Large intestine (tissue), 3 donors: ENCODE measurements at regions not wholly inside any gene's neighbourhood (a gene's known extent, or its start where the extent isn't known, plus 50 kb on each side); places are given as distances from the start of the nearest gene placed in this dataset.
"Not testable (repeated sequence)": the region's sequence is repeated elsewhere in the genome, so short reads cannot be mapped to it uniquely, and the experiment has no call there.

Experiments
- DNase-seq, 2 donors: peaks; one replicate each; pipeline versions ENCODE4 v3.0.0 to v3.0.0-alpha.2; 2013
- H3K27ac ChIP-seq: one replicate; pipeline ENCODE4 v1.5.1; 2013; ENCODE audit warnings: low read length
- H3K27me3 ChIP-seq: 2 replicates; pipeline ENCODE4 v1.6.1; 2013; ENCODE audit warnings: low read length; ENCODE audit not compliant: control insufficient read depth, insufficient read depth
- H3K36me3 ChIP-seq: 2 replicates; pipeline ENCODE4 v1.6.1; 2013; ENCODE audit warnings: low read length; ENCODE audit not compliant: control insufficient read depth, insufficient read depth
- H3K4me1 ChIP-seq: one replicate; pipeline ENCODE4 v1.6.1; 2013; ENCODE audit warnings: low read length; ENCODE audit not compliant: control insufficient read depth, insufficient read depth
- H3K4me3 ChIP-seq: one replicate; pipeline ENCODE4 v1.5.1; 2013; ENCODE audit warnings: low read length
- H3K9me3 ChIP-seq: one replicate; pipeline ENCODE4 v1.6.1; 2013; ENCODE audit warnings: mild to moderate bottlenecking, low read depth, low read length, moderate library complexity; ENCODE audit not compliant: control insufficient read depth
- WGBS: methylation state at CpG from one replicate; pipeline ENCODE4 v1.1.5; 2013; ENCODE audit warnings: low lambda C conversion rate; ENCODE audit not compliant: insufficient coverage; 5-methylcytosine and 5-hydroxymethylcytosine counted together

DNA sequence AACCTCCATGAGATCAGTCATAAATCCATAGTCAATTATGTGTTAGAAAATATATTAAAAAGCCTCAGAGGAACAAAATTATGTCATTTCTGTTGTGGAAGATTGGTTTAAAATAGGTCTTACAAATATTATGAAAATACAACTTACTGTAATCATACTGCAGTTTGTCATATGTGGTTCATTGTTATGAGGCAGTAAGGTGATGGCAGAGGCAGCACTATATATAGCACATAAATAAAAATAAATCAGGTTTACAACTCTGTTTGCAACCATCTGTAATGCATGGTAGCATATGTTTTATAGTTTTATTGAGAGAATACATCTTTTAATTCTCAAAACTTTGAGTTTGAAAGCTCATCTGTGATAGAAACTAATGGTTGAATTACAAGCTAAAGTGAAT is 651.4 kb downstream of the PCDH11X start:
- not testable (repeated sequence) for H3K4me3 ChIP-seq, H3K4me1 ChIP-seq, DNase-seq, H3K36me3 ChIP-seq, H3K27me3 ChIP-seq, H3K9me3 ChIP-seq, H3K27ac ChIP-seq

DNA sequence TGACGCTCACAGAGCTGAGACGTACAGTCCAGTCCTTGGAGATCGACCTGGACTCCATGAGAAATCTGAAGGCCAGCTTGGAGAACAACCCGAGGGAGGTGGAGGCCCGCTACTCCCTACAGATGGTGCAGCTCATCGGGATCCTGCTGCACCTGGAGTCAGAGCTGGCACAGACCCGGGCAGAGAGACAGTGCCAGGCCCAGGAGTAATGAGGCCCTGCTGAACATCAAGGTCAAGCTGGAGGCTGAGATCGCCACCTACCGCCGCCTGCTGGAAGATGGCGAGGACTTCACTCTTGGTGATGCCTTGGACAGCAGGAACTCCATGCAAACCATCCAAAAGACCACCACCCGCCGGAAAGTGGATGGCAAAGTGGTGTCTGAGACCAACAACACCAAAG is 681.4 kb downstream of the PCDH11X start:
- not testable (repeated sequence) for DNase-seq
- no CpG with 5 or more reads among the region's 13 CpGs for WGBS

DNA sequence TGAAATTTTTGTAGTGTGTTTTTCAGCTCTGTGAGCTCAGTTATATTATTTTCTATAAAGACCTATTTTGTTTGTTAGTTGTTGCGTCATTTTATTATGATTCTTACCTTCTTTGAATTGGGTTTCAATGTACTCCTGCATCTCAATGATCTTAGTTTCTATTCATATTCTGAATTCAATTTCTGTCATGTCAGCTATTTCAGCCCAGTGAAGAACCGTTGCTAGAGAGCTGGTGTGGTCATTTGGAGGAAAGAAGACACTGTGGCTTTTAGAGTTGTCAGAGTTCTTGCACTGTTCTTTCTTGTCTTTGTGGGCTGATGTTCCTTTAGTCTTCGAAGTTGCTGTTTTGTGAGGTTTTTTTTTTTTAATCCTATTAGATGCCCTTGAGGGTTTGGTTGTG is 701.0 kb downstream of the PCDH11X start:
- H3K4me1 ChIP-seq, DNase-seq, H3K36me3 ChIP-seq, H3K9me3 ChIP-seq, H3K27me3 ChIP-seq, H3K27ac ChIP-seq, H3K4me3 ChIP-seq: not testable (repeated sequence)
- WGBS: no CpG with 5 or more reads among the region's 3 CpGs

More for the DNA sequence above, 681.4 kb downstream of the PCDH11X start:
- not testable (repeated sequence) for H3K27ac ChIP-seq, H3K9me3 ChIP-seq, H3K4me3 ChIP-seq, H3K4me1 ChIP-seq, H3K36me3 ChIP-seq, H3K27me3 ChIP-seq

DNA sequence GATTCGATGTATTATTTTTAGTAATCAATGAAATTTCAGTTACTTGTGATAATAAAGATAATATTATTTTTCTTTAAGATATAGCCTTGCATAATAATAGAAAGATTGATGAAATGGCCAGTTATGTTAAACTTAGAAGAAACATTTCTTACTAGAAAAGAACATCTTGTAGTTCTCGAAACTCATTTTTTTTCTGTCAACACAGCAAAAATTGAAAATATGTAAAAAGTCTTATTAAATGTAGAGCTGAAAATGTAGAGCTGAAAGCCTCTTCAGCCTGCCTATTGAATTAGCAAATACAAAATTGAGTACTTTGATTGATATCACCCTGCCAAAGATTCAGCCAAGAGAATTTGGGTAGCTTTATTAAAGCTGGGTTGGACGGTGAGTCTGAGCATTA is 706.3 kb downstream of the PCDH11X start:
- not testable (repeated sequence) for H3K36me3 ChIP-seq, H3K27ac ChIP-seq, H3K9me3 ChIP-seq, H3K27me3 ChIP-seq, H3K4me1 ChIP-seq, H3K4me3 ChIP-seq, DNase-seq
- no CpG with 5 or more reads among the region's 3 CpGs for WGBS

DNA sequence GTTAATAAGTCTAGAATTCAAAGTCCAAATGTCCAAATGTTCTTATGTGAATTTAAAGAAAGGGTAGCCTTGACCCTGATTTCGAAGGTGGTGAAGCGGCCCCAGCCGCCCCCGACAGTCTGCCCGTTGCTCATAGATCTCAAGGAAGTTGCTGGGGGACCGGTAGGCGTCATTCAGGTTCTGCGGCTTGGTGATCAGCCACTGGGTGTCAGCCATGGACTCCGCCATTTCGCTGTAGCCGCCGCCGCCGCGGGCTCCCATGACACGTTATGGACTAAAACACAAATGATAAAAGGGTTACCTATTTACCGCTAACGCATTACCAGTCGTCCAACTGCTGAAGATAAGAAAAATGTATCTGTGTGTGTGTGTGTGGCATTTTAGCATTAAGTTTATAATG is 736.1 kb downstream of the PCDH11X start:
- H3K4me1 ChIP-seq, DNase-seq, H3K4me3 ChIP-seq, H3K9me3 ChIP-seq, H3K27ac ChIP-seq, H3K36me3 ChIP-seq, H3K27me3 ChIP-seq: not testable (repeated sequence)
- no CpG with 5 or more reads among the region's 19 CpGs for WGBS

DNA sequence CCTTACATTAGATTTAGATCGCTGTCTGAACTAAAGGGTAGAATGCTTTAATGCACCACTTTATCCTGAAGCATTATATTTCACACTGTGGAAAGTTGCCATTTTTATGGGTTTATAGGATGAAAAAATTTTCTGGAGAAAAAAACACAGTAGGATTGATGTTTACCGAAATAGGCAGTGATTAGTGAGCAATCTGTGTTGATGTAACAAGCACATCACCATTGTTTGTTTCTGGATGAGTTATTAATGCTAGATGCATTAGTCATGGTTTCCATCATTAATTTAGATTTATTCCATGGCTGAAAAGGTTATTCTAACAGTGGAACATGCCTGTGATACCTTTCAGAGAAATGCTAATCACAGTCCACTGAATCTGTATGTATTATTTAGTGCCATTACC is 749.8 kb downstream of the PCDH11X start:
- H3K9me3 ChIP-seq, H3K27ac ChIP-seq, H3K27me3 ChIP-seq, DNase-seq, H3K4me3 ChIP-seq, H3K36me3 ChIP-seq, H3K4me1 ChIP-seq: not testable (repeated sequence)
- no CpG with 5 or more reads among the region's 2 CpGs for WGBS

DNA sequence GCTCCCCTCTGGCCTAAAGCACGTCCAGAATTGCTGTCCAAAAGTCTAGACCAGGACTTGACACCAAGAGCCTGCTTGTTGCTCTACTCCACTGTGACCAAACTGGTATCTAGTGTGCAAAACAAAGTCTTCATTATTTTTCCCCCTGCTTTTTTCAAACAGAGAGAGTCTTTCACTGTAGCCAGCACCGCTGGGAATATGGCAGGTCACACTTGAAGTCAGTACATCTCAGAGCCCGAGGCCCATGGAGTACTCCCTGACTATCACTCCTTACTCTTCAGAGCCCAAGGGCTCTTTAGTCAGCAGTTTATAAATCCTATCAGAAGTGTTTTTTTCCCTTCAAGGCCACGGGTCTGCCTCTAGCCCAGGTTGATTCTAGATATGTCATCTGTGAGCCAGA is 761.3 kb downstream of the PCDH11X start:
- not testable (repeated sequence) for H3K27ac ChIP-seq, H3K27me3 ChIP-seq, H3K4me3 ChIP-seq, H3K4me1 ChIP-seq, H3K36me3 ChIP-seq, DNase-seq, H3K9me3 ChIP-seq
- no CpG with 5 or more reads among the region's 4 CpGs for WGBS

DNA sequence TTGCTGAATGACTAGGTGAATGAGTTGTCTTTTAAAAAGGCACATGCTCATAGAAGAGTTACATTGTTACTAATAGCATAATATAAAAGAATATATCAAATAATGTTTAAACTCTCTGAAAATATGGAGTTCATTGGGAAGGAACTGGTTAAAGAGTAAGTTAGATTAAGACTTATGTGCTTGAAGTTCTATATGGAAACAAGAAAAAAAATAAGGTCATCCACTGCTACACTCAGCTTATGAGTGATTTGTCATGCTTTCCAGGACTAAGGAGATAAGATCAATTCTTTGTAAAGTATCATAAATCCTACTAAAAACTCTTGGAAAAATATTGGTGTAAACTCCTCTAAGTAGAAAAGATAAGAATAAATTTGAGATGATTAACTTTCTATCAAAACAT is 779.1 kb downstream of the PCDH11X start:
- H3K4me1 ChIP-seq, H3K36me3 ChIP-seq, H3K27ac ChIP-seq: not testable (repeated sequence)

DNA sequence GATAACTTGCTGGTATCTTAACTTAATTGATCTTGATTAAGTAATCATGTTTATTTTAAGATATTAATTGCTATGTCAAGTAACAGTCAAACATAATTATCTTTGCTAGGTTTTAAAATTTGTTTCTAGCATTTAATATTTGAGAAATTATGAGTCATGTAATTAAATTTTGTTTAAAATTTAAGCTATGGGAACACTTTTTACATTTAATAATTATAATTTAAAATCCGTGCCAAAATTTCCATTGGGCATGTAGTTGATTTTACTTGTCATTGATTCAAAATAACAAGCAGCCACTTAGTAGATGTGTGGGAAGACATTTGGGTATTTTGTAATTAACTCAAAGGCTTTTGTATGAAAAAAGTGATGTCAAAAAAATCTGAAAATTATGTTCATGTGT is 779.6 kb downstream of the PCDH11X start:
- H3K9me3 ChIP-seq, DNase-seq, H3K4me1 ChIP-seq, H3K4me3 ChIP-seq, H3K27me3 ChIP-seq, H3K36me3 ChIP-seq, H3K27ac ChIP-seq: not testable (repeated sequence)
- no CpG with 5 or more reads among the region's 1 CpG for WGBS

More for the DNA sequence above, 779.1 kb downstream of the PCDH11X start:
- H3K4me3 ChIP-seq, DNase-seq, H3K27me3 ChIP-seq, H3K9me3 ChIP-seq: not testable (repeated sequence)

DNA sequence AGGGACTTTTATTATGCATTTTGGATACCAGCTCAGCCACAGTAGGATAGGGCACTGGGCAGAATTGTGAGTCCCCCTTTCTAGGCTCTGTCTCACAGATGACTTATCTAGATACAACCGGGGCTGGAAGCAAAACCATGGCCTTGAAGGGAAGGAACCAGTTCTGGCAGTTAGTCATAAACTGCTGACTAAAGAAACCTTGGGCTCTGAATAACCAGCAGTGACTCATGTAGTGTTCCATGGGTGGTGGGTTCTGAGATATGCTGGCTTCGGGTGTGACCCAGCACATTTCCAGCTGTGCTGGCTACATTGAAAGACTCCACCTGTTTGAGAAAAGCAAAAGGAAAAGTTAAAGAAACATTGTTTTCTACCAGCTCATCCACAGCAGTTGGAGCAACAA is 780.9 kb downstream of the PCDH11X start:
- not testable (repeated sequence) for H3K4me1 ChIP-seq, H3K27ac ChIP-seq, H3K9me3 ChIP-seq, DNase-seq, H3K27me3 ChIP-seq, H3K4me3 ChIP-seq, H3K36me3 ChIP-seq
- WGBS: no CpG with 5 or more reads among the region's 2 CpGs

DNA sequence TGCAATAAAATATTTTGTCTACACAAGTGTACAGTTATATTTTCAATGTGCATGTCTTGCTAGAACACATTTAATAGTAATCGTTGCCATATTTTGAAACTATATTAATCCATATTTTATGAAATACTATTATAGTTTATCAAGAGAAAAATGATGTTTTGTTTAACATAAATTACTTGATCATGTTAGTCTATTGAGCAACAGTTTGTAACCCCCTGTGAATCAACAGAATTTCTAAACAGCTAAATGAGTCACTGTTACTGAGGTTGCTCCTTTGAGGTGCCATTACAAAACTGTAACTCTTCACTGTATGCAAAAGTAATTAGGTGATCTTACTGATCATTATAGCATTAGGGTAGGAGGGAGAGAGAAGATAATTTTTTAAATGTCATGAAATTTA is 791.0 kb downstream of the PCDH11X start:
- H3K4me1 ChIP-seq, H3K36me3 ChIP-seq, H3K27ac ChIP-seq, H3K27me3 ChIP-seq, DNase-seq, H3K4me3 ChIP-seq, H3K9me3 ChIP-seq: not testable (repeated sequence)
- no CpG with 5 or more reads among the region's 1 CpG for WGBS

DNA sequence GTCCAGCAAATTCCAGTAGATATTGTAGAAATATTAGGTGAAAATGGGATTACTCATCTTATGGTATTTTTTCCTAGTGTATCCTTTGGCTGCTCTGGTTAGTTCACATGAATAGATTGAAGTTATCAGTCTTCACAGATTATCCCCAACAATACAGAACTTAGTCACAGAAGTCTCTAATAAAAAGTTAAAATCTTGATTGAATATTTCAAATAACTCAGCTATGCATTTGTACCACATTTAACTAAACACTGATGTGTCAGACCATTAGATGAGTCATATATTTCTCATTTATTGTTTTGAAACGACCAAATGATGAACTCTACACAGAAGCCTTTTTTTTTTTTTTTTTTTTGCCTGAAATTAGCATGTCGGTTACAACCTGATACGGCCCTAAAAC is 807.5 kb downstream of the PCDH11X start:
- not testable (repeated sequence) for H3K4me1 ChIP-seq, H3K27me3 ChIP-seq, H3K4me3 ChIP-seq, H3K9me3 ChIP-seq, DNase-seq, H3K36me3 ChIP-seq, H3K27ac ChIP-seq
- WGBS: no CpG with 5 or more reads among the region's 3 CpGs
